MCF 10A (cell line): ENCODE measurements at regions not wholly inside any gene's neighbourhood (a gene's known extent, or its start where the extent isn't known, plus 50 kb on each side); places are given as distances from the start of the nearest gene placed in this dataset.

ENCODE experiments used
- BruUV-seq: library from RNA; stranded (reverse); fragments of 400-500 nt; replicated peaks from 2 replicates; lab custom pipeline; 2021; lab: Mats Ljungman, UMichigan
- CTCF ChIA-PET: fragments of 300-600 bp; sonication (Branson Sonifier 250); formaldehyde crosslinking; extraction: SDS; loops from one replicate; lab custom pipeline; 2021; ENCODE audit warnings: antibody characterized with exemption, inconsistent platforms; lab: Yijun Ruan, JAX
- POLR2A ChIA-PET: fragments of 300-600, 350-650 bp; sonication (Branson Sonifier 250); formaldehyde crosslinking; extraction: SDS; loops from one replicate; lab custom pipeline; 2020; ENCODE audit warnings: antibody characterized with exemption, inconsistent platforms; lab: Yijun Ruan, JAX
- DNase-seq: peaks from one replicate; pipeline ENCODE4 v3.0.0-alpha.2; 2018; ENCODE audit not compliant: unreplicated experiment
- H3K27ac Mint-ChIP-seq: one replicate; pipeline ENCODE4 v1.8.0; 2022; ENCODE audit warnings: mild to moderate bottlenecking, low read depth, mixed read lengths; ENCODE audit not compliant: unreplicated experiment
- H3K27me3 Mint-ChIP-seq: one replicate; pipeline ENCODE4 v1.8.0; 2022; ENCODE audit warnings: mixed read lengths; ENCODE audit not compliant: insufficient read depth, unreplicated experiment
- H3K36me3 Mint-ChIP-seq: one replicate; pipeline ENCODE4 v1.8.0; 2022; ENCODE audit warnings: mild to moderate bottlenecking, moderate library complexity, mixed read lengths; ENCODE audit not compliant: insufficient read depth, unreplicated experiment
- H3K4me1 Mint-ChIP-seq: one replicate; pipeline ENCODE4 v1.8.0; 2022; ENCODE audit warnings: mixed read lengths; ENCODE audit not compliant: insufficient read depth, unreplicated experiment
- H3K4me3 Mint-ChIP-seq: one replicate; pipeline ENCODE4 v1.8.0; 2022; ENCODE audit warnings: mild to moderate bottlenecking, moderate library complexity, mixed read lengths; ENCODE audit not compliant: unreplicated experiment
- H3K9me3 Mint-ChIP-seq: one replicate; pipeline ENCODE4 v1.8.0; 2022; ENCODE audit warnings: mixed read lengths; ENCODE audit not compliant: unreplicated experiment
- CTCF ChIP-seq: fragments of 200-600 bp; IDR thresholded peaks from one replicate; pipeline ENCODE4 v1.8.0; 2022; ENCODE audit warnings: antibody characterized with exemption, mild to moderate bottlenecking; ENCODE audit not compliant: unreplicated experiment
- intact Hi-C: fragments of 100-400 bp; cut with micrococcal nuclease; formaldehyde crosslinking; loops from 2 replicates; pipeline ENCODE4 v1.14.1; 2022

DNA sequence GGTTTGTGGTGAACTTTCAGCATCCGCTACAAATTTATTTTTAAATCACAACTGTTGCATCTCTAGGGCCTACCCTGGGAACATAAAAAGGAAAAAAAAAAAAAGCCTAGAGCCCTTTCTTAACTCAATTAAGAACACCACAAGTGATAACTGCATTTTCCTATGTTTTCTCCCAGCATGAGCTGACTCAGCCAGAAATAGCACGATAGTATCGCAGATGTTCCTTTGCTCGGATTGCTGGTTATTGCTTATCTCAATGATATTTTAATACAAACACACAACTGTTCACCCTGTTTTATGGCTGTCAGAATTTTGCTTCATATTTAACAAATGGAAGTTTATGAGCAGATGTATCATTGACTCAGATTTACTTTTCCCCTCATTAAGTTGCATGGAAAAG lies 251.8 kb upstream of the SUCLG2 start:
- CTCF ChIA-PET: no interaction called here
- TF ChIP-seq CTCF: no peak
- BruUV-seq: no TSS peak
- H3K36me3 Mint-ChIP-seq: no peaks in the 10 kb centered on the region
- no peak overlapping the region for H3K4me3 Mint-ChIP-seq
- POLR2A ChIA-PET: no interaction called here
- H3K9me3 Mint-ChIP-seq: no peaks in the 10 kb centered on the region
- DNase-seq: no peak
- peaks cover 10% of the 10 kb centered on the region for H3K27me3 Mint-ChIP-seq
- H3K4me1 Mint-ChIP-seq: no peaks in the 10 kb centered on the region
- intact Hi-C loops: no loop called here
- no peak overlapping the region for H3K27ac Mint-ChIP-seq

- no peaks in the 10 kb centered on the region for H3K4me1 Mint-ChIP-seq
- H3K36me3 Mint-ChIP-seq: no peaks in the 10 kb centered on the region
- no peak overlapping the region for H3K27ac Mint-ChIP-seq
- ChIA-PET POLR2A (no interaction called here), CTCF (no interaction called here)
- no peaks in the 10 kb centered on the region for H3K9me3 Mint-ChIP-seq
- intact Hi-C loops: no loop called here
- no peaks in the 10 kb centered on the region for H3K27me3 Mint-ChIP-seq
- DNase-seq: no peak
- BruUV-seq: no TSS peak
- TF ChIP-seq CTCF: no peak
- H3K4me3 Mint-ChIP-seq: no peak overlapping the region
These were observed 247.3 kb upstream of the SUCLG2 start for GRCh38 chr3:67901681-67902080.

DNA sequence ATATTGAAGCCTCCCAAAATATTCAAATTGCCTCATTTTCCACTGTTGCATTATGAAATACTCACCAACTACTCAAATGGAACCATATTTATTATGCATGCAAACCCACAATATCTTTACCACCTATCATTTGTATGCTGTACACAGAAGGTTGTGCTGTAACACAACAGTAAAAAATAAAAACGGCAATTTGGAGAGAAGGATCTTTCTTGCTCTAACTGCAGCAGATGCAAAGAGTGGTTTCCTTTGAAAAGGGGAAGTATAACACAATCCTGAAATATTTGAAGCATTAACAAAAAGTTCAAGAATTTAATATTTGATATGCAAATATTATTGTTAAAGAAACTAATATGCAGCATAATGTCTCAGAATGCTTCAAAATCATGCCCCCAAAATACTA lies 244.5 kb upstream of the SUCLG2 start:
- no TSS peak for BruUV-seq
- ChIA-PET CTCF (no interaction called here), POLR2A (no interaction called here)
- no peak for DNase-seq
- Mint-ChIP-seq H3K27me3 (peaks cover 21% of the 10 kb centered on the region), H3K4me3 (no peak overlapping the region), H3K27ac (no peak overlapping the region), H3K36me3 (no peaks in the 10 kb centered on the region), H3K4me1 (no peaks in the 10 kb centered on the region), H3K9me3 (no peaks in the 10 kb centered on the region)
- no peak for TF ChIP-seq CTCF
- intact Hi-C loops: no loop called here

- ChIA-PET POLR2A (no interaction called here), CTCF (no interaction called here)
- BruUV-seq: no TSS peak
- H3K27me3 Mint-ChIP-seq: peaks cover 23% of the 10 kb centered on the region
- DNase-seq: no peak
- H3K36me3 Mint-ChIP-seq: no peaks in the 10 kb centered on the region
- H3K4me3 Mint-ChIP-seq: no peak overlapping the region
- H3K4me1 Mint-ChIP-seq: no peaks in the 10 kb centered on the region
- no peak for TF ChIP-seq CTCF
- no peak overlapping the region for H3K27ac Mint-ChIP-seq
- no peaks in the 10 kb centered on the region for H3K9me3 Mint-ChIP-seq
- intact Hi-C loops: no loop called here
These were observed 243.2 kb upstream of the SUCLG2 start for GRCh38 chr3:67897351-67898336.
